ENCODE measurements at regions not wholly inside any gene's neighbourhood (a gene's known extent, or its start where the extent isn't known, plus 50 kb on each side); places are given as distances from the start of the nearest gene placed in this dataset.

DNA sequence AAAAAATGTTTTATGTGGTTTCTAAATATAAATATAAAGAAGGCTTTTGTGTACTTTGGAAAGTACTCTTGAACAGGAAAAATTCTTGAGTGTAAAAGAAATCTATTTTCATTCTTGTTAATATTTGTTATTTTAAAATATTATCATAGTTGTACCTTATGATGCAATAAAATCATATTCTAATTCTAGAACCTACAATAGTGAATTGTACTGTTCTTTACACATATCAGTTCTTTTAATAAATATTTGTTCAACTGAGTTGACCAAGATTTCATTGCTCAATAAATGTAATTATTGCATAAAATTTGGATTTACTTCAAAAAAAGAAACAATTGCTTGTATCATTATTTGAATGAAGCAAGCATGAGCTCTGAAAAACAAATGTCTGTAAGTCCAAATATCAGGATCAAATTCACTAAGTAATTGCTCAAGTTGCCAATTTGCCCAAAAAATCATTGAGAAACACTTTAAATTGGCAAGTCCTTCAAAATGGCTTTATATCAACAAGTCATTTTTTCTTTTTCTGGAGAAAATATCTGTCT lies 191.6 kb upstream of the SLC16A7 start:
- TF ChIP-seq CEBPB (IDR thresholded peaks at IDR 0.05; ENCODE audit: low read depth, low read length): peak; percentile 42; the same call in 1 of the 2 replicates
- TF ChIP-seq, protein P1, sequence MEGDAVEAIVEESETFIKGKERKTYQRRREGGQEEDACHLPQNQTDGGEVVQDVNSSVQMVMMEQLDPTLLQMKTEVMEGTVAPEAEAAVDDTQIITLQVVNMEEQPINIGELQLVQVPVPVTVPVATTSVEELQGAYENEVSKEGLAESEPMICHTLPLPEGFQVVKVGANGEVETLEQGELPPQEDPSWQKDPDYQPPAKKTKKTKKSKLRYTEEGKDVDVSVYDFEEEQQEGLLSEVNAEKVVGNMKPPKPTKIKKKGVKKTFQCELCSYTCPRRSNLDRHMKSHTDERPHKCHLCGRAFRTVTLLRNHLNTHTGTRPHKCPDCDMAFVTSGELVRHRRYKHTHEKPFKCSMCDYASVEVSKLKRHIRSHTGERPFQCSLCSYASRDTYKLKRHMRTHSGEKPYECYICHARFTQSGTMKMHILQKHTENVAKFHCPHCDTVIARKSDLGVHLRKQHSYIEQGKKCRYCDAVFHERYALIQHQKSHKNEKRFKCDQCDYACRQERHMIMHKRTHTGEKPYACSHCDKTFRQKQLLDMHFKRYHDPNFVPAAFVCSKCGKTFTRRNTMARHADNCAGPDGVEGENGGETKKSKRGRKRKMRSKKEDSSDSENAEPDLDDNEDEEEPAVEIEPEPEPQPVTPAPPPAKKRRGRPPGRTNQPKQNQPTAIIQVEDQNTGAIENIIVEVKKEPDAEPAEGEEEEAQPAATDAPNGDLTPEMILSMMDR (conservative IDR thresholded peaks at IDR 0.05; ENCODE audit: low read depth, low read length): no peak
- no peak for TF ChIP-seq RCOR1 (IDR thresholded peaks at IDR 0.05; ENCODE audit: insufficient replicate concordance, low read length)
- TF ChIP-seq SMC3 (IDR thresholded peaks at IDR 0.05; ENCODE audit: low read depth, low read length): no peak
- Histone ChIP-seq H3K27ac (ENCODE audit: insufficient read depth, low read length) (no peak overlapping the region), H4K5ac (ENCODE audit: low read depth, low read length) (no peak overlapping the region), H2BK15ac (ENCODE audit: low read depth, low read length) (no peak overlapping the region), H2AK9ac (replicated peaks; ENCODE audit: low read depth, low read length, poor library complexity) (no peak overlapping the region), H3K4ac (ENCODE audit: low read depth, low read length) (no peak overlapping the region), H4K20me1 (ENCODE audit: insufficient read depth, low read length) (no peaks in the 10 kb centered on the region), H2AFZ (replicated peaks; ENCODE audit: low read length, poor library complexity) (no peak overlapping the region), H3K9me3 (ENCODE audit: control insufficient read depth, insufficient read depth, low read length) (no peaks in the 10 kb centered on the region), H3K27me3 (ENCODE audit: control insufficient read depth, insufficient read depth, low read length) (no peaks in the 10 kb centered on the region), H3K4me3 (ENCODE audit: insufficient read depth, low read depth, low read length) (no peak overlapping the region), H3K18ac (ENCODE audit: low read depth, low read length) (no peak overlapping the region), H2BK20ac (ENCODE audit: low read depth, low read length) (no peak overlapping the region), H4K91ac (ENCODE audit: insufficient read depth, low read depth, low read length) (no peak overlapping the region), H3K23ac (ENCODE audit: low read depth, low read length) (no peak overlapping the region), H3K79me1 (ENCODE audit: low read depth in 1 of 2, low read length in 2 of 2) (no peaks in the 10 kb centered on the region), H3K4me2 (ENCODE audit: low read depth, low read length) (no peak overlapping the region), H2BK120ac (ENCODE audit: low read depth, low read length) (no peak overlapping the region), H3K4me1 (ENCODE audit: control insufficient read depth, insufficient read depth, low read length) (no peaks in the 10 kb centered on the region), H3K9ac (ENCODE audit: low read depth, low read length) (no peak overlapping the region), H3K9me1 (ENCODE audit: insufficient read depth, low read length) (no peaks in the 10 kb centered on the region; the same call in 1 of the 2 replicates), H3K56ac (ENCODE audit: extremely low read depth, insufficient read depth, low read length) (no peak overlapping the region), H3K36me3 (ENCODE audit: control insufficient read depth, insufficient read depth, low read length) (no peaks in the 10 kb centered on the region), H2AK5ac (ENCODE audit: low read depth, low read length) (no peak overlapping the region), H4K8ac (ENCODE audit: low read depth in 2 of 2, low read length in 2 of 2) (no peak overlapping the region), H2BK5ac (ENCODE audit: low read depth, low read length, poor library complexity, severe bottlenecking) (no peak overlapping the region), H3K14ac (replicated peaks; ENCODE audit: low read depth, low read length) (no peak overlapping the region)
- ChIA-PET POLR2A (ENCODE audit: unreplicated experiment) (no interaction called here), CTCF (interaction anchor here (0.8 to 1.2 kb wide), 5 partner anchors 11 to 405 kb away, joined by 3 to 6 read pairs (median 3); no protein-coding TSS in a partner anchor)
- intact Hi-C loops (cut with micrococcal nuclease) (loop anchor here (2.0 kb wide), 1 partner anchor 405 kb away; no protein-coding TSS in a partner anchor), in situ Hi-C loops (cut with MboI; ENCODE audit: low sequenced_read_pairs) (loop anchor here (25.0 kb wide), 2 partner anchors 408 to 1083 kb away; no protein-coding TSS in a partner anchor), dilution Hi-C loops (cut with HindIII; ENCODE audit: low sequenced_read_pairs, unreplicated experiment) (no loop called here)
- DNase-seq (no peak), ATAC-seq (ENCODE audit: low read depth) (no peak)
- no TSS peak for BruUV-seq (replicated peaks)

Data from IMR-90 (cell line).